Caco-2 (cell line): ENCODE measurements at regions not wholly inside any gene's neighbourhood (a gene's known extent, or its start where the extent isn't known, plus 50 kb on each side); places are given as distances from the start of the nearest gene placed in this dataset.

Source experiments
- BruUV-seq: library from RNA; stranded (reverse); fragments of 400-500 nt; replicated peaks from 2 replicates; lab custom pipeline; 2021; lab: Mats Ljungman, UMichigan
- CTCF ChIA-PET: fragments of 300-600 bp; sonication (Branson Sonifier 250); formaldehyde crosslinking; loops from one replicate; lab custom pipeline; 2022; ENCODE audit warnings: antibody characterized with exemption; lab: Charles Lee
- POLR2A ChIA-PET: fragments of 300-600 bp; sonication (Branson Sonifier 250); formaldehyde crosslinking; loops from one replicate; lab custom pipeline; 2022; ENCODE audit warnings: antibody characterized with exemption; lab: Charles Lee
- DNase-seq, 2 experiments: peaks; one replicate each; pipeline versions ENCODE4 v3.0.0 to v3.0.0-alpha.2; 2020 to 2022
- H3K27me3 ChIP-seq: replicated peaks from 2 replicates; pipeline ENCODE4 v1.6.0; 2011; ENCODE audit warnings: low read length; ENCODE audit not compliant: control insufficient read depth, insufficient read depth
- H3K36me3 ChIP-seq: 2 replicates; pipeline ENCODE4 v1.5.1; 2011; ENCODE audit warnings: low read length; ENCODE audit not compliant: control insufficient read depth, insufficient read depth
- H3K4me1 ChIP-seq: fragments of 250-450 bp; sonication (Bioruptor Pico); 2 replicates; pipeline ENCODE4 v1.5.1; 2020; ENCODE audit warnings: mild to moderate bottlenecking
- H3K4me3 ChIP-seq: 2 replicates; pipeline ENCODE4 v1.5.1; 2011; ENCODE audit warnings: low read depth, mild to moderate bottlenecking, control low read depth, low read length
- H3K9me3 ChIP-seq: fragments of 250-450 bp; sonication (Bioruptor Pico); 2 replicates; pipeline ENCODE4 v1.5.1; 2020; ENCODE audit warnings: mild to moderate bottlenecking, moderate library complexity
- H3K27ac Mint-ChIP-seq: one replicate; pipeline ENCODE4 v1.8.0; 2022; ENCODE audit warnings: mixed read lengths; ENCODE audit not compliant: unreplicated experiment
- H3K27me3 Mint-ChIP-seq: one replicate; pipeline ENCODE4 v1.8.0; 2022; ENCODE audit warnings: mixed read lengths; ENCODE audit not compliant: insufficient read depth, unreplicated experiment
- H3K36me3 Mint-ChIP-seq: one replicate; pipeline ENCODE4 v1.8.0; 2022; ENCODE audit warnings: mild to moderate bottlenecking, mixed read lengths; ENCODE audit not compliant: insufficient read depth, unreplicated experiment
- H3K4me1 Mint-ChIP-seq: one replicate; pipeline ENCODE4 v1.8.0; 2022; ENCODE audit warnings: low read depth, mixed read lengths; ENCODE audit not compliant: unreplicated experiment
- H3K4me3 Mint-ChIP-seq: one replicate; pipeline ENCODE4 v1.8.0; 2022; ENCODE audit warnings: mild to moderate bottlenecking, moderate library complexity, mixed read lengths; ENCODE audit not compliant: unreplicated experiment
- H3K9me3 Mint-ChIP-seq: one replicate; pipeline ENCODE4 v1.8.0; 2022; ENCODE audit warnings: mixed read lengths; ENCODE audit not compliant: unreplicated experiment
- CTCF ChIP-seq, 2 experiments: fragments of 200-600 bp in 1 of 2; IDR thresholded peaks; 1 replicate in 1 of 2; 2 replicates in 1 of 2; pipeline versions ENCODE4 v1.5.1 to v1.8.0; 2011 to 2022; ENCODE audit warnings: antibody characterized with exemption in 1 of 2, control low read depth in 1 of 2, inconsistent platforms in 1 of 2, low read depth in 1 of 2, low read length in 1 of 2, mild to moderate bottlenecking in 1 of 2, moderate library complexity in 1 of 2; ENCODE audit not compliant: insufficient read depth in 1 of 2, severe bottlenecking in 1 of 2, unreplicated experiment in 1 of 2
- intact Hi-C: fragments of 100-400 bp; cut with micrococcal nuclease; formaldehyde crosslinking; loops from one replicate; pipeline ENCODE4 v1.10.0; 2022; ENCODE audit not compliant: unreplicated experiment

GRCh38 chr18:73646772-73647171 lies 500.9 kb downstream of the FBXO15 start:
- intact Hi-C loops: no loop called here
- H3K9me3 ChIP-seq: no peaks in the 10 kb centered on the region
- CTCF ChIA-PET: no interaction called here
- BruUV-seq: no TSS peak
- Mint-ChIP-seq H3K27me3 (peaks cover 6% of the 10 kb centered on the region), H3K27ac (no peak overlapping the region), H3K4me3 (no peak overlapping the region), H3K4me1 (no peaks in the 10 kb centered on the region), H3K9me3 (no peaks in the 10 kb centered on the region), H3K36me3 (peaks cover 6% of the 10 kb centered on the region)
- H3K36me3 ChIP-seq: no peaks in the 10 kb centered on the region
- no peaks in the 10 kb centered on the region for H3K27me3 ChIP-seq
- DNase-seq: no peak
- no peaks in the 10 kb centered on the region for H3K4me1 ChIP-seq
- no peak for TF ChIP-seq CTCF (IDR thresholded peaks at IDR 0.05; ENCODE audit: insufficient read depth in 1 of 2, low read depth in 1 of 2, low read length in 1 of 2, severe bottlenecking in 1 of 2, unreplicated experiment in 1 of 2)
- POLR2A ChIA-PET: no interaction called here
- H3K4me3 ChIP-seq: no peak overlapping the region

GRCh38 chr18:73646196-73646595 lies 501.4 kb downstream of the FBXO15 start:
- Histone ChIP-seq H3K36me3 (no peaks in the 10 kb centered on the region), H3K27me3 (no peaks in the 10 kb centered on the region), H3K4me3 (no peak overlapping the region), H3K4me1 (no peaks in the 10 kb centered on the region), H3K9me3 (no peaks in the 10 kb centered on the region)
- BruUV-seq: no TSS peak
- H3K27me3 Mint-ChIP-seq: peaks cover 6% of the 10 kb centered on the region
- H3K4me3 Mint-ChIP-seq: no peak overlapping the region
- intact Hi-C loops: no loop called here
- no peak overlapping the region for H3K27ac Mint-ChIP-seq
- no peak for DNase-seq
- no peak for TF ChIP-seq CTCF (IDR thresholded peaks at IDR 0.05; ENCODE audit: insufficient read depth in 1 of 2, low read depth in 1 of 2, low read length in 1 of 2, severe bottlenecking in 1 of 2, unreplicated experiment in 1 of 2)
- POLR2A ChIA-PET: no interaction called here
- CTCF ChIA-PET: no interaction called here
- H3K4me1 Mint-ChIP-seq: no peaks in the 10 kb centered on the region
- H3K36me3 Mint-ChIP-seq: peaks cover 6% of the 10 kb centered on the region
- H3K9me3 Mint-ChIP-seq: no peaks in the 10 kb centered on the region

- H3K27me3 Mint-ChIP-seq: peaks cover 6% of the 10 kb centered on the region
- H3K36me3 ChIP-seq: no peaks in the 10 kb centered on the region
- ChIA-PET POLR2A (no interaction called here), CTCF (no interaction called here)
- no peaks in the 10 kb centered on the region for H3K4me1 ChIP-seq
- H3K9me3 ChIP-seq: no peaks in the 10 kb centered on the region
- no peak overlapping the region for H3K4me3 Mint-ChIP-seq
- peaks cover 6% of the 10 kb centered on the region for H3K36me3 Mint-ChIP-seq
- H3K27me3 ChIP-seq: no peaks in the 10 kb centered on the region
- TF ChIP-seq CTCF (IDR thresholded peaks at IDR 0.05; ENCODE audit: insufficient read depth in 1 of 2, low read depth in 1 of 2, low read length in 1 of 2, severe bottlenecking in 1 of 2, unreplicated experiment in 1 of 2): no peak
- H3K4me3 ChIP-seq: no peak overlapping the region
- intact Hi-C loops: no loop called here
- H3K9me3 Mint-ChIP-seq: no peaks in the 10 kb centered on the region
- no peak overlapping the region for H3K27ac Mint-ChIP-seq
- no peaks in the 10 kb centered on the region for H3K4me1 Mint-ChIP-seq
- no peak for DNase-seq
- no TSS peak for BruUV-seq
Measured at GRCh38 chr18:73645160-73645715, 502.4 kb downstream of the FBXO15 start.
